ENCODE measurements at regions not wholly inside any gene's neighbourhood (a gene's known extent, or its start where the extent isn't known, plus 50 kb on each side); places are given as distances from the start of the nearest gene placed in this dataset.

DNA sequence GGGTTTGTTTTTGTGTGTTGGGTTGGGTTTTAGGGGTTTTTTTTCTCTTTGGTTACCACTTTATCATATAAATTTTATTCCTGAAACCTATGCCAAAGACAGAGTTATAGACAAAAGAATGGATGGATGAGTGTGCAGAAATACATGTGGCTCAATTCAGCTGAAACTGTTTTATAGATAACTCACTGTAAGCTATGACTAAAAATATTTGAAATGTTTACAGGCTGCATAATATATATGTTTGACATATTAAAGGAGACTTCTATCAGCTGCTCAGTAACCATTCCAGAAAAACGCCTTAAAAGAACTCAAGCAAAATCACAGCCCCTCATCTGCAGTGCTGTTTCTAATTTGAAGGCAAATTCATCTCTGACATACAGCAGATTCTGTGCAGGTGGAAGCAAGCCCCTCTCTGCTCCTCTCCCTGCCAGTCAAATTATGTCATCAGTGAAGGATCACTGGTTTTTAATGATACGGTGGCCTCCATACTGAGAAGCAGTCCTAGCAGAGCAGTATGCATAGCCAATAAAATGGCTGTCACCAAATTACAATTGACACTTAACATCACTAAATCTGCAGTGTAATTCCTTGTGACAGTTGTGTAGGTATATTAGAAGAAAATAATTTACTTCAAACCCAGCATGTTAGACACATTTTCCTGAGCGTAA is 301.6 kb downstream of the NR2F1-AS1 start:
- no peaks in the 10 kb centered on the region; the same call in 1 of the 2 replicates for H3K9me3 ChIP-seq (ENCODE audit: control insufficient read depth, insufficient read depth, low read depth, low read length)
- no TSS peak for BruUV-seq (replicated peaks)
- H3K36me3 ChIP-seq (ENCODE audit: control insufficient read depth, insufficient read depth, low read length): no peaks in the 10 kb centered on the region
- intact Hi-C loops (cut with micrococcal nuclease; ENCODE audit: unreplicated experiment): no loop called here
- in situ Hi-C loops (cut with HindIII; ENCODE audit: low pct_unique_long_range_greater_than_20kb, low sequenced_read_pairs): no loop called here
- no peaks in the 10 kb centered on the region for H3K27me3 ChIP-seq (ENCODE audit: control insufficient read depth, insufficient read depth, low read length)
- H3K27ac ChIP-seq (ENCODE audit: low read length): no peak overlapping the region; the same call in 1 of the 2 replicates
- POLR2A ChIA-PET: no interaction called here
- peaks cover 5% of the 10 kb centered on the region for H3K4me1 ChIP-seq (ENCODE audit: control insufficient read depth, insufficient read depth, low read length)
- CTCF ChIA-PET: no interaction called here
- TF ChIP-seq, protein P1, sequence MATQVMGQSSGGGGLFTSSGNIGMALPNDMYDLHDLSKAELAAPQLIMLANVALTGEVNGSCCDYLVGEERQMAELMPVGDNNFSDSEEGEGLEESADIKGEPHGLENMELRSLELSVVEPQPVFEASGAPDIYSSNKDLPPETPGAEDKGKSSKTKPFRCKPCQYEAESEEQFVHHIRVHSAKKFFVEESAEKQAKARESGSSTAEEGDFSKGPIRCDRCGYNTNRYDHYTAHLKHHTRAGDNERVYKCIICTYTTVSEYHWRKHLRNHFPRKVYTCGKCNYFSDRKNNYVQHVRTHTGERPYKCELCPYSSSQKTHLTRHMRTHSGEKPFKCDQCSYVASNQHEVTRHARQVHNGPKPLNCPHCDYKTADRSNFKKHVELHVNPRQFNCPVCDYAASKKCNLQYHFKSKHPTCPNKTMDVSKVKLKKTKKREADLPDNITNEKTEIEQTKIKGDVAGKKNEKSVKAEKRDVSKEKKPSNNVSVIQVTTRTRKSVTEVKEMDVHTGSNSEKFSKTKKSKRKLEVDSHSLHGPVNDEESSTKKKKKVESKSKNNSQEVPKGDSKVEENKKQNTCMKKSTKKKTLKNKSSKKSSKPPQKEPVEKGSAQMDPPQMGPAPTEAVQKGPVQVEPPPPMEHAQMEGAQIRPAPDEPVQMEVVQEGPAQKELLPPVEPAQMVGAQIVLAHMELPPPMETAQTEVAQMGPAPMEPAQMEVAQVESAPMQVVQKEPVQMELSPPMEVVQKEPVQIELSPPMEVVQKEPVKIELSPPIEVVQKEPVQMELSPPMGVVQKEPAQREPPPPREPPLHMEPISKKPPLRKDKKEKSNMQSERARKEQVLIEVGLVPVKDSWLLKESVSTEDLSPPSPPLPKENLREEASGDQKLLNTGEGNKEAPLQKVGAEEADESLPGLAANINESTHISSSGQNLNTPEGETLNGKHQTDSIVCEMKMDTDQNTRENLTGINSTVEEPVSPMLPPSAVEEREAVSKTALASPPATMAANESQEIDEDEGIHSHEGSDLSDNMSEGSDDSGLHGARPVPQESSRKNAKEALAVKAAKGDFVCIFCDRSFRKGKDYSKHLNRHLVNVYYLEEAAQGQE (IDR thresholded peaks at IDR 0.05; ENCODE audit: insufficient read depth in 1 of 2, low read depth in 2 of 2, low read length in 1 of 2): no peak
- TF ChIP-seq POLR2AphosphoS5 (IDR thresholded peaks at IDR 0.05; ENCODE audit: low read depth, low read length): no peak
- TF ChIP-seq TCF7L2 (IDR thresholded peaks at IDR 0.05; ENCODE audit: low read depth, low read length): no peak
- TF ChIP-seq SIN3A (IDR thresholded peaks at IDR 0.05; ENCODE audit: borderline replicate concordance, insufficient read depth, low read depth, low read length): no peak
- TF ChIP-seq, protein P2, sequence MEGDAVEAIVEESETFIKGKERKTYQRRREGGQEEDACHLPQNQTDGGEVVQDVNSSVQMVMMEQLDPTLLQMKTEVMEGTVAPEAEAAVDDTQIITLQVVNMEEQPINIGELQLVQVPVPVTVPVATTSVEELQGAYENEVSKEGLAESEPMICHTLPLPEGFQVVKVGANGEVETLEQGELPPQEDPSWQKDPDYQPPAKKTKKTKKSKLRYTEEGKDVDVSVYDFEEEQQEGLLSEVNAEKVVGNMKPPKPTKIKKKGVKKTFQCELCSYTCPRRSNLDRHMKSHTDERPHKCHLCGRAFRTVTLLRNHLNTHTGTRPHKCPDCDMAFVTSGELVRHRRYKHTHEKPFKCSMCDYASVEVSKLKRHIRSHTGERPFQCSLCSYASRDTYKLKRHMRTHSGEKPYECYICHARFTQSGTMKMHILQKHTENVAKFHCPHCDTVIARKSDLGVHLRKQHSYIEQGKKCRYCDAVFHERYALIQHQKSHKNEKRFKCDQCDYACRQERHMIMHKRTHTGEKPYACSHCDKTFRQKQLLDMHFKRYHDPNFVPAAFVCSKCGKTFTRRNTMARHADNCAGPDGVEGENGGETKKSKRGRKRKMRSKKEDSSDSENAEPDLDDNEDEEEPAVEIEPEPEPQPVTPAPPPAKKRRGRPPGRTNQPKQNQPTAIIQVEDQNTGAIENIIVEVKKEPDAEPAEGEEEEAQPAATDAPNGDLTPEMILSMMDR (IDR thresholded peaks at IDR 0.05): no peak
- H3K4me3 ChIP-seq (ENCODE audit: low read depth in 2 of 2, low read length in 2 of 2): no peak overlapping the region
- no peak for ATAC-seq
- no peak for DNase-seq (ENCODE audit: low read depth, low spot score)

DNA sequence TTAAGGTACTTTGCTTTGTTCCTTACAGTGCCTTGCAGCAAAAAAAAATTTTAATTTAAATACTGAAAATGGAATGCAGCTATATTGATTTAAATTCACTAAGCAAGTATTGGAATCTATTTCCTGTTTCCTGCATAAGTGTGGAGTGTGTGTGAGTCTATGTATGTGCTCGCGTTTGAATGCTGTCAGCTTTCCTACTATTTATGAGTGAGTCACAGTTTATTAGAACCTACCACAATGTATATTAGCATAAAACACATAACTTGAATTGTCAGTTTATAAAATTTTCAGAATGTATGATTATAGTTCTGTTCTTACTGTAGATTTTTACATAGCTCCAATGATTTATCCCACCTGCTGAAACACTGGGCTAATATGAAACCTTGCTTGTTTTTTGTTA is 302.1 kb downstream of the NR2F1-AS1 start:
- Histone ChIP-seq H3K27me3 (ENCODE audit: control insufficient read depth, insufficient read depth, low read length) (no peaks in the 10 kb centered on the region), H3K27ac (ENCODE audit: low read length) (no peak overlapping the region; the same call in 1 of the 2 replicates), H3K4me3 (ENCODE audit: low read depth in 2 of 2, low read length in 2 of 2) (no peak overlapping the region), H3K36me3 (ENCODE audit: control insufficient read depth, insufficient read depth, low read length) (no peaks in the 10 kb centered on the region), H3K4me1 (ENCODE audit: control insufficient read depth, insufficient read depth, low read length) (peaks cover 5% of the 10 kb centered on the region), H3K9me3 (ENCODE audit: control insufficient read depth, insufficient read depth, low read depth, low read length) (no peaks in the 10 kb centered on the region; the same call in 1 of the 2 replicates)
- TF ChIP-seq, protein P2 (IDR thresholded peaks at IDR 0.05): no peak
- no peak for TF ChIP-seq SIN3A (IDR thresholded peaks at IDR 0.05; ENCODE audit: borderline replicate concordance, insufficient read depth, low read depth, low read length)
- no peak for TF ChIP-seq POLR2AphosphoS5 (IDR thresholded peaks at IDR 0.05; ENCODE audit: low read depth, low read length)
- TF ChIP-seq TCF7L2 (IDR thresholded peaks at IDR 0.05; ENCODE audit: low read depth, low read length): no peak
- TF ChIP-seq, protein P1 (IDR thresholded peaks at IDR 0.05; ENCODE audit: insufficient read depth in 1 of 2, low read depth in 2 of 2, low read length in 1 of 2): no peak
- CTCF ChIA-PET: no interaction called here
- intact Hi-C loops (cut with micrococcal nuclease; ENCODE audit: unreplicated experiment) (no loop called here), in situ Hi-C loops (cut with HindIII; ENCODE audit: low pct_unique_long_range_greater_than_20kb, low sequenced_read_pairs) (no loop called here)
- ATAC-seq (no peak), DNase-seq (ENCODE audit: low read depth, low spot score) (no peak)
- no TSS peak for BruUV-seq (replicated peaks)
- POLR2A ChIA-PET: interaction anchor here (0.6 kb wide), 1 partner anchor 293 kb away, joined by 3 read pairs; no protein-coding TSS in a partner anchor
